Activated CD8-positive, alpha-beta memory T cell treated with anti-CD3 and anti-CD28 coated beads for 4 hours (primary cell): ENCODE measurements at regions not wholly inside any gene's neighbourhood (a gene's known extent, or its start where the extent isn't known, plus 50 kb on each side); places are given as distances from the start of the nearest gene placed in this dataset.

ENCODE experiments used
- DNase-seq, 2 donors: peaks; one replicate each; pipeline ENCODE4 v3.0.0-alpha.2; 2020; ENCODE audit warnings: low read depth in 2 of 2

DNA sequence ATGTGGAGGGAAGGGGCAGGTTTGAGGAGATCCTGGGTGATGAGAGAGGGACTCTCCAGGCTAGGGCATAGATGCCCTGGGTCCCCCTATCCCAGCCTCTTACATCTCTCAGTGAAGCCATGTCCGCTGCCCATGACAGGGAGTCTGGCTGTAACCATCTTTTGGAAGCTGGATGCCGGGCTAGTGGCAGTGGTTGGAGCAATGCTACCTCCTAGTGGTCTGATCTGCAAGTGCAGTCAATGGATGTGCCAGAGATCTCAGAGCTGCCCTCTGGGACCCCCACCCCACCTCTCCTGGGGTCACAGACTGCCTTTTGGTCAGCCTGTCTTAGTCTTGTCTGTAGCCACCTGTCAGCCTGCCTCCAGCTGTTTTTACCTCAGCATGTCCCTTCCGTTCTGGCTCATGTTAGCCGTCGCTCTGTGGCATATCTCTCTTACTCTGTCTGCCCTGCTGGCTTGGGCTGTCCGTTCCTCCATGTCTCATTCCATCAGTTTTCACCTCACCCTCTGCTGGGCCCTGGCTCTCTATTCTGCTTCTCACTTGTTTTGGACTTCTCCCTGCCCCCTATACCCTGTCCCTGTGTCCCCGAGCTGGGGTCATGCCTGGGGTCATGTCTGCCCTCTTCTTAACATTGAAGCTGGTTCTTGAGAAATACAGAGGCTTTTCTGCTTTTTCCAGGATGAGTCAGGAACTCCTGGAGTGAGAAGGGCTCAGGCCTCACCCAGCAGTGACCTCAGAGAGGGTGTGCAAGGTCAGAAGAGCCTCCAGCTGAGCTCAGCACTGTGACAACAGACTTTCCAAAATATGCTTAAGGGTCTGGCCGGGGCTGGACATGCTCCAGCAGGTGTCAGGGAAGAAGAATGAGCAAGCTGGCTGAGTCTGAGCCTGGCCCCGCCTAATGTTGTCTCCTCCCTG lies 52.0 kb upstream of the THY1 start:
- peak in 1 of 2 donors; percentile 15 for DNase-seq

- no peak for DNase-seq
These were observed 51.1 kb upstream of the THY1 start for GRCh38 chr11:119473901-119474681.

DNA sequence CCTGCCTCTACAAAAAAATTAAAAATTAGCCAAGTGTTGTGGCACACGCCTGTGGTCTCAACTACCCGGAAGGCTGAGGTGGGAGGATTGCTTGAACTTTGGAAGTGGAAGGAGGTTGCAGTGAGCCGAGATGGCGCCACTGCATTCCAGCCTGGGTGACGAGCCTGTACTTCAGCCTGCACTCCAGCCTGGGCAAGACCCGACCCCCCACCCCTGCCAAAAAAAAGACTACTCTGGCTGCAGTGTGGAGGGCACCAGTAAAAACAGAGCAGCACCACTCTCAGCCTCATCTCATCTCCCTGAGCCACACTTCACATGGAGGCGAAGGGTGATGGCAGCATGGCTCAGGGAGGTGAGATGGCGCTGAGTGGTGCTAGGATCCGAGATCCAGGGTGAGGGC lies 50.3 kb upstream of the THY1 start:
- no peak for DNase-seq

DNA sequence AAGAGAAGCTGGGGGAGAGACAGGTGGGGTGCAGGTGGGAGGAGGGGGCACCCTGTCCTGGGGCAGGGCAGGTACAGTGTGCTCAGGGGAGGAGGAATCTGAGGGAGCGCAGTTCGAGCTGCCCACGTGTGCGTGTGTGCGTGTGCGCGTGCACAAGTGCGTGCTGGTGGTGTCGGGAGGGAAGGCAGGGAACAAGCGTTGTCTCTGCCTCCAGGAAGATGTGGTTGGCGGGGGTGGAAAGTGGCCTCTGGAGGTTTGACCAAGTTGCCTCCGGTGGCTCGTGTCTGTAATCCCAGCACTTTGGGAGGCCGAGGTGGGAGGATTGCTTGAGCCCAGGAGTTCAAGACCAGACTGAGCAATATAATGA lies 49.9 kb upstream of the THY1 start:
- no peak for DNase-seq
